ENCODE measurements at regions not wholly inside any gene's neighbourhood (a gene's known extent, or its start where the extent isn't known, plus 50 kb on each side); places are given as distances from the start of the nearest gene placed in this dataset.
"Not testable (repeated sequence)": the region's sequence is repeated elsewhere in the genome, so short reads cannot be mapped to it uniquely, and the experiment has no call there.

- in situ Hi-C loops (cut with HindIII; ENCODE audit: low sequenced_read_pairs) = no loop called here
Measured at GRCh38 chr6:120545353-120545752, 788.9 kb downstream of the TBC1D32 start.

GRCh38 chr6:120534954-120535353 is 799.3 kb downstream of the TBC1D32 start:
- in situ Hi-C loops (cut with HindIII; ENCODE audit: low sequenced_read_pairs) = loop anchor here (5.0 kb wide), 1 partner anchor 33 kb away; no protein-coding TSS in a partner anchor

GRCh38 chr6:120526576-120526975 is 807.7 kb downstream of the TBC1D32 start:
- in situ Hi-C loops (cut with HindIII; ENCODE audit: low sequenced_read_pairs) = no loop called here

GRCh38 chr6:120514544-120514943 is 819.7 kb downstream of the TBC1D32 start:
- in situ Hi-C loops (cut with HindIII; ENCODE audit: low sequenced_read_pairs) = no loop called here

- in situ Hi-C loops (cut with HindIII; ENCODE audit: low sequenced_read_pairs) = no loop called here
Measured at GRCh38 chr6:120511712-120512111, 822.6 kb downstream of the TBC1D32 start.

GRCh38 chr6:120498711-120499110 is 835.6 kb downstream of the TBC1D32 start:
- in situ Hi-C loops (cut with HindIII; ENCODE audit: low sequenced_read_pairs) = no loop called here

- in situ Hi-C loops (cut with HindIII; ENCODE audit: low sequenced_read_pairs) = no loop called here
Measured at GRCh38 chr6:120496661-120497060, 837.6 kb downstream of the TBC1D32 start.

- in situ Hi-C loops (cut with HindIII; ENCODE audit: low sequenced_read_pairs) = no loop called here
Measured at GRCh38 chr6:120493505-120493904, 840.8 kb downstream of the TBC1D32 start.

GRCh38 chr6:120489941-120490340 is 844.3 kb downstream of the TBC1D32 start:
- in situ Hi-C loops (cut with HindIII; ENCODE audit: low sequenced_read_pairs) = no loop called here

GRCh38 chr6:120484146-120484545 is 850.1 kb downstream of the TBC1D32 start:
- in situ Hi-C loops (cut with HindIII; ENCODE audit: low sequenced_read_pairs) = no loop called here

GRCh38 chr6:120478650-120479049 is 855.6 kb downstream of the TBC1D32 start:
- in situ Hi-C loops (cut with HindIII; ENCODE audit: low sequenced_read_pairs) = no loop called here

- in situ Hi-C loops (cut with HindIII; ENCODE audit: low sequenced_read_pairs) = no loop called here
Measured at GRCh38 chr6:120473804-120474203, 860.5 kb downstream of the TBC1D32 start.

- in situ Hi-C loops (cut with HindIII; ENCODE audit: low sequenced_read_pairs) = no loop called here
Measured at GRCh38 chr6:120468486-120468885, 865.8 kb downstream of the TBC1D32 start.

GRCh38 chr6:120451508-120451907 is 882.8 kb downstream of the TBC1D32 start:
- in situ Hi-C loops (cut with HindIII; ENCODE audit: low sequenced_read_pairs) = no loop called here

- in situ Hi-C loops (cut with HindIII; ENCODE audit: low sequenced_read_pairs) = no loop called here
Measured at GRCh38 chr6:120447605-120448004, 886.7 kb downstream of the TBC1D32 start.

GRCh38 chr6:120432840-120433239 is 901.4 kb downstream of the TBC1D32 start:
- in situ Hi-C loops (cut with HindIII; ENCODE audit: low sequenced_read_pairs) = not testable (repeated sequence)

GRCh38 chr6:120431841-120432240 is 902.4 kb downstream of the TBC1D32 start:
- in situ Hi-C loops (cut with HindIII; ENCODE audit: low sequenced_read_pairs) = no loop called here

GRCh38 chr6:120411394-120411793 is 922.9 kb downstream of the TBC1D32 start:
- in situ Hi-C loops (cut with HindIII; ENCODE audit: low sequenced_read_pairs) = no loop called here

- in situ Hi-C loops (cut with HindIII; ENCODE audit: low sequenced_read_pairs) = no loop called here
Measured at GRCh38 chr6:120410586-120410985, 923.7 kb downstream of the TBC1D32 start.

- in situ Hi-C loops (cut with HindIII; ENCODE audit: low sequenced_read_pairs) = no loop called here
Measured at GRCh38 chr6:120407696-120408095, 926.6 kb downstream of the TBC1D32 start.

- in situ Hi-C loops (cut with HindIII; ENCODE audit: low sequenced_read_pairs) = no loop called here
Measured at GRCh38 chr6:120405947-120406346, 928.3 kb downstream of the TBC1D32 start.

GRCh38 chr6:120395784-120396183 is 938.5 kb downstream of the TBC1D32 start:
- in situ Hi-C loops (cut with HindIII; ENCODE audit: low sequenced_read_pairs) = no loop called here

GRCh38 chr6:120395330-120395729 is 939.0 kb downstream of the TBC1D32 start:
- in situ Hi-C loops (cut with HindIII; ENCODE audit: low sequenced_read_pairs) = no loop called here

GRCh38 chr6:120392941-120393340 is 941.3 kb downstream of the TBC1D32 start:
- in situ Hi-C loops (cut with HindIII; ENCODE audit: low sequenced_read_pairs) = no loop called here

Data from endothelial cell of hepatic sinusoid (primary cell).